ENCODE measurements at regions not wholly inside any gene's neighbourhood (a gene's known extent, or its start where the extent isn't known, plus 50 kb on each side); places are given as distances from the start of the nearest gene placed in this dataset.
"Not testable (repeated sequence)": the region's sequence is repeated elsewhere in the genome, so short reads cannot be mapped to it uniquely, and the experiment has no call there.

DNA sequence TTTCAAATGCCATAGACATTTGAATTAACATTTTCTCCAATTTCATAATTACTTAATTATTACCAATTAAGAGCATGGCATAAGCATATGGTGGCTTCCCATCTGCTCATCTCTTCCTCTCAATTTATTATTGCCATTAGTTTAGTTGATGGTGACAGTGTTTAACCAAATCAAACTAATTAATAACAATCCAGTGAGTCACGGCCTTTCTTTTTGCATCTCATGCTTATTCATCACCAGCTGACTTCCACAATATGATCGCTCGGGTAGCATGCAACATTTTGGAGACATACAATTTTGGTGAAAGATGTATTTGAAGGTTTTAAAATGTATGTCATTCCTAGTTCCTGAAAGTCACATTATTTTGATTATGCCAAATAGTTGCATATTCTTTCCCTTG is 172.8 kb upstream of the TACR3 start:
- Mint-ChIP-seq H3K4me3 (no peak overlapping the region), H3K27ac (no peak overlapping the region), H3K36me3 (no peaks in the 10 kb centered on the region), H3K4me1 (ENCODE audit: low read depth in 2 of 2) (no peaks in the 10 kb centered on the region), H3K27me3 (no peaks in the 10 kb centered on the region), H3K9me3 (peaks cover 10% of the 10 kb centered on the region)
- ATAC-seq (no peak), DNase-seq (ENCODE audit: low spot score) (no peak)

DNA sequence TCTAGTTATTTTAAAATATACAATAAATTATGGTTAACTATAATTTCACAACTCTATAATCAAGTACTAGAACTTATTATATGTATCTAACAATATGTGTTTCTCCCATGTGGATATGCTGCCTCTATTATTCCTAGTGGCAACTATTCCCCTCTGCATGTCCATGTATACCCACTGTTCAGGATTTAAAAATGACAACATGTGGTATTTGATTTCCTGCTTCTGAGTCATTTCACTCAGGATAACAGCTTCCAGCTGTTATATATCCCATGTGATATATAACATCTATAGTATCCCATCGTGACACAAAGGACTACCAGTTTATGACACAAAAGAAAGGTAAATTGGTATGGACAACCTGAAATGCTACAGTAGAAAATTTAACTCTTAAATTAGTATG is 167.4 kb upstream of the TACR3 start:
- Mint-ChIP-seq H3K27ac (no peak overlapping the region), H3K4me3 (no peak overlapping the region), H3K4me1 (ENCODE audit: low read depth in 2 of 2) (no peaks in the 10 kb centered on the region), H3K9me3 (no peaks in the 10 kb centered on the region), H3K27me3 (no peaks in the 10 kb centered on the region), H3K36me3 (no peaks in the 10 kb centered on the region)
- ATAC-seq (no peak), DNase-seq (ENCODE audit: low spot score) (no peak)

DNA sequence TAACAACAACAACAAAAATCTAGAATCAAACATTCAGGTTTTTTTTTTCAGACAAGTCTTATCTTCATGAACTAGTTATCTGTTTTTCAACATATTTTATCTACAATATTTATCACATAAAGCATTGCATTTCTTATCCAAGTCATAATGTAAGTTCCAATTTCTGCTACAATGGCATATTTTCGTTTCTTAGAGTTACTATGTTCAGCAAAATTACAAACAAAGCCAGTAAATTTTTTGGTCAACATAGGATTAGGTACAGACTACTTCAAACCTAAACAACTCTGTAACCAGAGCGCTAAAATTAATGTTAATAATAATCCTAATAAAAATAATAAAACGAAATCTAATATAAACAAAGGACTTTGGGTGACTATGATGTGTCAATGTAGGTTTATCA is 165.4 kb upstream of the TACR3 start:
- H3K27me3 Mint-ChIP-seq, result no peaks in the 10 kb centered on the region
- no peaks in the 10 kb centered on the region for H3K36me3 Mint-ChIP-seq
- no peaks in the 10 kb centered on the region for H3K4me1 Mint-ChIP-seq (ENCODE audit: low read depth in 2 of 2)
- no peaks in the 10 kb centered on the region for H3K9me3 Mint-ChIP-seq
- DNase-seq (ENCODE audit: low spot score) (no peak), ATAC-seq (no peak)
- H3K27ac Mint-ChIP-seq, result no peak overlapping the region
- H3K4me3 Mint-ChIP-seq, result no peak overlapping the region

DNA sequence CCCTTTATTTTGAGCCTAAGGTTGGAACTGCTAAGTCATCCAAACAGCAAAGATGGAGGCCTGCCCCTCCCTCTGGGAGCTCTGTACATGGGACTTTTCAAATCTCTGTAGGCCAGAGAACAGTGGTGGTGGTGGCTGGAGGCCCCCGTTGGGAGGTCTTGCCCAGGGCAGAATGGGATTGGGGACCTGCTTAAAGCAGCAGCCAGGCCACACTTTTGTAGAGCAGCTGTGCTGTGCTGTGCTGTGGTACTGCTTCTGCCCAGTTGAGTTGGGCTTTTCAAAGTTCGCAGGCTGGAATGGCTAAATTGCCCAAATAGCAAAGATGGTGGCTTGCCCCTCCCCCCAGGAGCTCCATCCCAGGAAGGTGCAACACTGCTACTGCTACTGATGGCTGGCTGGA is 147.5 kb upstream of the TACR3 start:
- Mint-ChIP-seq H3K9me3 (peaks cover 14% of the 10 kb centered on the region), H3K36me3 (peaks cover 4% of the 10 kb centered on the region), H3K4me1 (ENCODE audit: low read depth in 2 of 2) (no peaks in the 10 kb centered on the region), H3K27ac (no peak overlapping the region), H3K27me3 (no peaks in the 10 kb centered on the region), H3K4me3 (no peak overlapping the region)
- DNase-seq (ENCODE audit: low spot score) (no peak), ATAC-seq (no peak)

DNA sequence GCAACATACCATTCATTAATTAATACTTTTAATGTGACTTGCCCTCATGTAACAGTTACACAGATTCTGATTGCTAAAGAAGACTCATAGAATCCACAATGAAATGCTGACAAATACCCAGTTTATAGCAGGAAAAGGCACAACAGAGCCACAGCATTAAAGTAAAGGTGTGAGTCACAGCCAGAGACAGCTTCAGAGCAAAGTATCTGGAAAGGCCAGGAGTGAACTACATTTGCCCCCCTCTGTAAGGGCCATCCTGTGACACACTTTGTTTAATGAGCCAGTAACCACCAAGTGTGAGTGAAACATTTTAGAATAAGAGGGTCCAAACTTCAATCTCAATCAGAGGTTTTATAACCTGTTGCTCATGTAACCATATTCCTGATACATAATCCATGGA is 133.8 kb upstream of the TACR3 start:
- peaks cover 11% of the 10 kb centered on the region for H3K9me3 Mint-ChIP-seq
- H3K4me1 Mint-ChIP-seq (ENCODE audit: low read depth in 2 of 2), result no peaks in the 10 kb centered on the region
- peaks cover 5% of the 10 kb centered on the region for H3K36me3 Mint-ChIP-seq
- H3K4me3 Mint-ChIP-seq, result no peak overlapping the region
- no peak overlapping the region for H3K27ac Mint-ChIP-seq
- no peak for ATAC-seq
- no peak for DNase-seq (ENCODE audit: low spot score)
- H3K27me3 Mint-ChIP-seq, result no peaks in the 10 kb centered on the region

DNA sequence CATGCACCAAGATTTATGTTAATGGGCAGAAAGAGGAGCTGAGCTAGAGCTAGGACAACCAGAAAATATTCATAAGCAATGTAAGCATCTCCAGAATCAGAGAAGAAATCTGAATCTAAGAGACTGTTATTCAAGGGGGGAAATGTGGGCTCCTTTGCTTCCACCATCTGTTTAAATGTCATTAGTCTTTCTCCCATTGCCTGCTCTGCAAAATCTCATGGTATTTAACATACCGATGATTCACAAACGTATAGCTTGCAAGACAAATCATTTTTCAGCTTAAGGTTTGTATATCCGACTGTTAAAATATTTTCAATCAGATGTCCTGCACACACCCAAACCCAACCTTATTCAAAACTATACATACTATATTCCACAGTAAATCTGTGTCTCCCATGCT is 133.4 kb upstream of the TACR3 start:
- no peak for DNase-seq (ENCODE audit: low spot score)
- Mint-ChIP-seq H3K36me3 (peaks cover 5% of the 10 kb centered on the region), H3K4me3 (no peak overlapping the region), H3K27ac (no peak overlapping the region), H3K27me3 (no peaks in the 10 kb centered on the region), H3K9me3 (peaks cover 11% of the 10 kb centered on the region), H3K4me1 (ENCODE audit: low read depth in 2 of 2) (no peaks in the 10 kb centered on the region)
- no peak for ATAC-seq

DNA sequence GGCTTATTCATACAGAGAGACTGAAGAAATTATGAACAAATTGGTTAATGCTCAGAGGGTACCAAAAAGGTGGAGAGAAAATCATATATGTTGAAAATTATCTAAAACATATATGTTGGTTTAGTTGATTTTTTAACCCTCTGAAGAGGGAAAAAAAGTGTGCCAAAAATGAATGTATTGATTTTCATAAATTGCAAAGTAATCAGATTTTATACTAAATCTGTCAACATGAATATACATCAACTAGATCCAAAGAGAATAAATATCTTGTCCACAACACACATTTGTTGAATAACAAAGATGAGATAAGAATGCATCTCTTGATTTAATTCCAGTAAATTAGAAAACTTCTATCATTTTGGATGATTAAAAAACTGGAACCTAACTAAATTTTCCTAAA is 125.3 kb upstream of the TACR3 start:
- Mint-ChIP-seq H3K36me3 (peaks cover 5% of the 10 kb centered on the region), H3K27me3 (no peaks in the 10 kb centered on the region)
- no peak for ATAC-seq

DNA sequence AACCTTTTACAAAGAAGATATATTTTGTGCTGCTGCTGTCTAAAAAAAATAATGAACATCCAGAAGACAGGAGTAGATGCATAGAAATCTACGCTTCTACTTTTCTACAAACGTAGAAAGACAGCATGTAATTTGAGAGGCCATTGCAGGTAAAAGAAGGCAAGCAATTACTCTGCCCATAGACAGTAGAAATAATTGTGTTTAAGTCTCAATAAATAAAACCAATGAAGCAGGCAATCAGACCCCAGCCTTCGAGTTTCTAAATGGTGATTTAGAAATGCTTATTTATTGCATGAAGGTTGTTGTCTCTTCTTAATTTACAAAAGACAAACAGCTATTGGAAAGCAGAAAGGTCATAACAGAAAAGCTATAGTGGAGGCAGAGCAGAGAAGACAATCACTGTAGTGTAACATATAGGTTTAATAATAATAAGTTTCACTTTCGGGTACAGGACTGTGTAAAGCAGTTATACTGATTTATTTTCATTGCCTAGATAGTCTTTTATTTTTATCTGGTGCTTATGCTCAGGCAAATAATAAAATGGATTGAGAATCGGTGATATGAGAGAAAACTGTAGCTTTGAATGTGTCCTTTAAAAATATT is 123.0 kb upstream of the TACR3 start:
- Mint-ChIP-seq H3K4me1 (ENCODE audit: low read depth in 2 of 2) (no peaks in the 10 kb centered on the region), H3K27me3 (no peaks in the 10 kb centered on the region), H3K36me3 (peaks cover 5% of the 10 kb centered on the region), H3K27ac (no peak overlapping the region), H3K9me3 (peaks cover 18% of the 10 kb centered on the region), H3K4me3 (no peak overlapping the region)
- ATAC-seq, result no peak
- no peak for DNase-seq (ENCODE audit: low spot score)

More for the DNA sequence above, 125.3 kb upstream of the TACR3 start:
- Mint-ChIP-seq H3K4me3 (no peak overlapping the region), H3K9me3 (peaks cover 14% of the 10 kb centered on the region), H3K4me1 (ENCODE audit: low read depth in 2 of 2) (no peaks in the 10 kb centered on the region), H3K27ac (no peak overlapping the region)
- no peak for DNase-seq (ENCODE audit: low spot score)

DNA sequence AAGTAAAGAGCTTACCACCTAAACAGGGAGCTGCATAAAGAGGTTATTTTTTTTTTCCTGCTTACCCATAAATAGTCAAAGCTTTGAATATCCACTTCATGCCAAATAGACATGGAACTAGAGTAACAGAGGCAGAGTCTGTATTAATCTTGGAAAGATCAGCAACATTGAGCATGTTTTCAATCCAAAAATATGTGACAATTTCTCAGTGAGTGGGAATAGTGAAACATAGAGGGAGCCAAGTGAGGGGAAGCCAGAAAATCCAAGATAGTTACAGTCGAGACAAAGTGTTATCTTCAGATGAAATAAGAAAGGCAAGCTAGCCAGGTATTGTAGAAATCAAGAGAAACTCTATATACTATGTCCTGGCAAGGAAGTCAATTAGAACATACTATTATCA is 122.3 kb upstream of the TACR3 start:
- DNase-seq (ENCODE audit: low spot score), result no peak
- no peaks in the 10 kb centered on the region for H3K27me3 Mint-ChIP-seq
- H3K27ac Mint-ChIP-seq, result no peak overlapping the region
- ATAC-seq, result no peak
- H3K4me3 Mint-ChIP-seq, result no peak overlapping the region
- H3K4me1 Mint-ChIP-seq (ENCODE audit: low read depth in 2 of 2), result no peaks in the 10 kb centered on the region
- peaks cover 5% of the 10 kb centered on the region for H3K36me3 Mint-ChIP-seq
- H3K9me3 Mint-ChIP-seq, result peaks cover 18% of the 10 kb centered on the region

DNA sequence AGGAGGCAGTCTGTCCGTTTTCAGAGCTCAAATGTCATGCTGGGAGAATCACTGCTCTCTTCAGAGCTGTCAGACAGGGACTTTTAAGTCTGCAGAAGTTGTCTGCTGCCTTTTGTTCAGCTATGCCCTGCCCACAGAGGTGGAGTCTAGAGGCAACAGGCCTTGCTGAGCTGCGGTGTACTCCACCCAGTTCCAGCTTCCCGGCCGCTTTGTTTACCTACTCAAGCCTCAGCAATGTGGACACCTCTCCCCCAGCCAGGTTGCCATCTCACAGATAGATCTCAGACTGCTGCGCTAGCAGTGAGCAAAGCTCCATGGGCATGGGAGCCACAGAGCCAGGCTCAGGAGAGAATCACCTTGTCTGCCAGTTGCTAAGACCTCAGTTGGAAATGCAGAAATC is 90.5 kb upstream of the TACR3 start:
- H3K4me3 Mint-ChIP-seq; ATAC-seq; H3K27me3 Mint-ChIP-seq; DNase-seq (ENCODE audit: low spot score); H3K27ac Mint-ChIP-seq; H3K4me1 Mint-ChIP-seq (ENCODE audit: low read depth in 2 of 2); H3K36me3 Mint-ChIP-seq: not testable (repeated sequence)
- H3K9me3 Mint-ChIP-seq, result peaks cover 11% of the 10 kb centered on the region

DNA sequence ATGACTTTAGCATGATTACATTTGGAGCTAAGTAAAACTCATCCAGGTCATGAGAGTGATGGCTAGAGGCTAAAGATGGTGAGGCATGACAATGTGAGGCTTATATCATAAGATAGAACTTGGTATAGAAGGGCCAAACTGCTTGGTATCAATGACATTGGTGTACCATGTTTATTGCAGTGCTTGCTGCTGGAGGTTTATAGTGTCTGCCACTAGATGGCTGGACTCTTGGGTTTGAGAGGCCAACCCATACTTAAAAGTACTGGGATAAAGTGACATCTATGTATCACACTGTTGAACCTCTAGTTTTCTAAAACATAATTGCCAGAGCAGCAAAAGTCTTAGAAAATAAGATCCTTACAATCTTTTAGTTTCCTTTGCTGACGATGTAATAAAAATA is 83.0 kb upstream of the TACR3 start:
- ATAC-seq, result no peak
- no peaks in the 10 kb centered on the region for H3K4me1 Mint-ChIP-seq (ENCODE audit: low read depth in 2 of 2)
- no peak overlapping the region for H3K27ac Mint-ChIP-seq
- no peaks in the 10 kb centered on the region for H3K27me3 Mint-ChIP-seq
- peaks cover 6% of the 10 kb centered on the region for H3K9me3 Mint-ChIP-seq
- DNase-seq (ENCODE audit: low spot score), result no peak
- H3K4me3 Mint-ChIP-seq, result no peak overlapping the region
- no peaks in the 10 kb centered on the region for H3K36me3 Mint-ChIP-seq

DNA sequence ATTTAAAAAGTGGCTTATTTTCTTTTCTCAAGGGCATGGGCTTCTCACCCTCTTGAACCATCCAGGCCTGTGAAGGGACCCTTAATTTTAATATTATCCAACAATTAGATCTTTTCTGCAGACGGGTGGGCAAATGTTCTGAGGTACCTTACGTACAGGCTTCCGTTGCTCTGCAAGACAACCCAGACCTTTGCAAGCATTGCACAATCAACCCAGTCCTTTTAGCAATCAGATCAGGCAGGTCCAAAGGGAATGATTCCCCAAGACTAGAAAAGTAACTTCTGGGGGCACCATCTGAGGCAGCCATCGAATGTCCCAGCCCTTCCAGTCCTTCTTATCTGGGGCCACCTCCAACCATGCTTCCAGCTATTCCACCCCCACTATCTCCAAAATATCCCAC is 67.3 kb upstream of the TACR3 start:
- Mint-ChIP-seq H3K27me3 (no peaks in the 10 kb centered on the region), H3K9me3 (no peaks in the 10 kb centered on the region), H3K36me3 (no peaks in the 10 kb centered on the region), H3K4me3 (no peak overlapping the region), H3K27ac (no peak overlapping the region), H3K4me1 (ENCODE audit: low read depth in 2 of 2) (no peaks in the 10 kb centered on the region)
- ATAC-seq (no peak), DNase-seq (ENCODE audit: low spot score) (no peak)

DNA sequence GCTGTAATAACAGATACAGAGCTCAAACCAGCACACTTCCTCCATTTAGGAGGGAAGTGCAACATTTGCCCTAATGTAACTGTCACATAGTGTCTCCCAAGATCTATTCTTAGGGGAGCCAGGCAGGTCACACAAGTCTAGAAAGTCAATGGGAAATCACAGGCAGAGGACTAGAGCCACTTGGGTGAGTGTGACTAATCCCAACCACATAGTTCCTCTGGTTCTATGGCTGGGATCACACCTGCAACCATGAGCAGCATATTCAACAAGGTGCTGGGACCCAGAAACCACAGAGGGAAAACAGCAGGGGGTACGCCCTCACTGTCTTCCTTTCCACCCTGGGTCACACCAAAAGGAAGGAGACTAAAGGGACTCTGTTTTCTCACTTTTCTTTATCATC is 66.8 kb upstream of the TACR3 start:
- Mint-ChIP-seq H3K27ac (no peak overlapping the region), H3K4me1 (ENCODE audit: low read depth in 2 of 2) (no peaks in the 10 kb centered on the region), H3K4me3 (no peak overlapping the region), H3K9me3 (no peaks in the 10 kb centered on the region), H3K36me3 (no peaks in the 10 kb centered on the region), H3K27me3 (no peaks in the 10 kb centered on the region)
- DNase-seq (ENCODE audit: low spot score) (no peak), ATAC-seq (no peak)

DNA sequence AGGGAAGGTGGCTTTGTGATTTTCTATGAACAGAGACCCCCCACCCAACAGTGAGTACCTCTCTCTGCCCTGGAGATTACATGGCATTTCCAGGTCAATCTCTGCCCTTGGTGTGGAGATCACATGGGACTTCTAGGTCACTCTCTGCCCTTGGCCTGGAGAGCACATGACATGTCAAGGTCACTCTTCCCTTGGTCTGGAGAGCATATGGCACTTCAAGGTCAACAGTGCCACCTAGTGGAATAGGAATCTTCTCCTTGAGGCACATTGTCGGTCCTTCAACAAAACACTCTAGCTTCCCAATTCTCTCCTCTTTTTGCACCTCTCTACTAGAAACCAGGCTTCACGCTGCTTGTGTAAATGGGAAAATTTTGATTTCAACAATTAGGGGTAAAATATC is 66.2 kb upstream of the TACR3 start:
- Mint-ChIP-seq H3K4me3 (no peak overlapping the region), H3K27ac (no peak overlapping the region), H3K9me3 (no peaks in the 10 kb centered on the region), H3K27me3 (no peaks in the 10 kb centered on the region), H3K4me1 (ENCODE audit: low read depth in 2 of 2) (no peaks in the 10 kb centered on the region), H3K36me3 (no peaks in the 10 kb centered on the region)
- ATAC-seq, result no peak
- DNase-seq (ENCODE audit: low spot score), result no peak

DNA sequence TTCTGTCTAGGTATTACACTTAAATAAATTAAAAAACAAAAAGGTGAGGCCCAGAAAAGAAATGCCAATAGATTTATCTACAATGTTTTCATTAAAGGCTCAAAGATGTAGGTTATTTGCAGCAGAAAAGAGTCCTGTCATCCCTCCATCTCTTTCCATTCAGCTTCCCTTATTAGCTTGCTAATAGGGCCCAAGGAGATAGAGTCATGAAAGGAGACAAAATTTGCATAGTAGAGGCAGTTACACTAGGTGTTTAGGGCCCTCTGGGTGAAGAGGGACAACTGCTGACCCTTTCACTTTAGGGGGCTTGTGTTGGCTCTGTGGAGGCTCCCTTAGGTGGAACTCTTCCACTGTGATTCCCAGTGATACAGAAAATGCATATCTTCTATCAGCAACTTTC is 58.4 kb upstream of the TACR3 start:
- ATAC-seq, result no peak
- Mint-ChIP-seq H3K9me3 (no peaks in the 10 kb centered on the region), H3K27ac (no peak overlapping the region), H3K27me3 (no peaks in the 10 kb centered on the region), H3K36me3 (no peaks in the 10 kb centered on the region), H3K4me1 (ENCODE audit: low read depth in 2 of 2) (no peaks in the 10 kb centered on the region), H3K4me3 (no peak overlapping the region)
- DNase-seq (ENCODE audit: low spot score), result no peak
